GM10266 (cell line): ENCODE measurements at regions not wholly inside any gene's neighbourhood (a gene's known extent, or its start where the extent isn't known, plus 50 kb on each side); places are given as distances from the start of the nearest gene placed in this dataset.

ENCODE experiments used
- DNase-seq: peaks from one replicate; pipeline ENCODE4 v3.0.0; 2012; ENCODE audit errors: extremely low spot score
- CTCF ChIP-seq: IDR thresholded peaks from 2 replicates; pipeline ENCODE4 v1.5.1; 2012; ENCODE audit warnings: mild to moderate bottlenecking, low read depth; ENCODE audit not compliant: control insufficient read depth, insufficient read depth; ENCODE audit errors: missing control alignments

GRCh38 chr21:22468893-22469292, 1470.7 kb downstream of the NCAM2 start:
- no peak for DNase-seq
- TF ChIP-seq CTCF = no peak

GRCh38 chr21:22474403-22474802, 1476.2 kb downstream of the NCAM2 start:
- DNase-seq = no peak
- TF ChIP-seq CTCF = no peak

GRCh38 chr21:22476214-22476613, 1478.0 kb downstream of the NCAM2 start:
- DNase-seq = no peak
- TF ChIP-seq CTCF = no peak

GRCh38 chr21:22476726-22477646, 1478.8 kb downstream of the NCAM2 start:
- no peak for DNase-seq
- TF ChIP-seq CTCF = no peak

- no peak for DNase-seq
- no peak for TF ChIP-seq CTCF
These were observed 1491.8 kb downstream of the NCAM2 start for GRCh38 chr21:22490049-22490448.

- TF ChIP-seq CTCF = no peak
- no peak for DNase-seq
These were observed 1518.0 kb downstream of the NCAM2 start for GRCh38 chr21:22516230-22516629.

GRCh38 chr21:22535630-22536029, 1537.4 kb downstream of the NCAM2 start:
- TF ChIP-seq CTCF = no peak
- DNase-seq = no peak
